ENCODE measurements at regions not wholly inside any gene's neighbourhood (a gene's known extent, or its start where the extent isn't known, plus 50 kb on each side); places are given as distances from the start of the nearest gene placed in this dataset.

DNA sequence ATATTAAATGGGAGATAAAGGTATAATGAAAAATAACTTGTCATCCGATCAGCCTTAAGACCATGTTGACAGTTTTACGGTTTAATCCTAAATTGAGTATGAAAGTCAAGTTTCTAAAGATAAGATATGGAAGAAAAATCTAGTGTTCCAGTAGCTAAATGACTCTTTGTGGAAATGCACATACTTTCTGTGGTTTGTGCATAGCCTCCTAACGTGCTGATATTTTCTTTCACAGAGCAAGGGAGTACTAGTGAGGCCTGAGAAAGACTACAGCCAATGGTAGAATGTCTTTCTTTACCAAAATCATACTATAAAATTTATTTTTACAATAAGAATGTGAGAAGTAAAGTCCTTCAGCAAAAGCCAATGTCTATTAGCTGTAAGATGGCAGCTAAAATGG lies 430.6 kb upstream of the RGMA start:
- TF ChIP-seq, protein P1, sequence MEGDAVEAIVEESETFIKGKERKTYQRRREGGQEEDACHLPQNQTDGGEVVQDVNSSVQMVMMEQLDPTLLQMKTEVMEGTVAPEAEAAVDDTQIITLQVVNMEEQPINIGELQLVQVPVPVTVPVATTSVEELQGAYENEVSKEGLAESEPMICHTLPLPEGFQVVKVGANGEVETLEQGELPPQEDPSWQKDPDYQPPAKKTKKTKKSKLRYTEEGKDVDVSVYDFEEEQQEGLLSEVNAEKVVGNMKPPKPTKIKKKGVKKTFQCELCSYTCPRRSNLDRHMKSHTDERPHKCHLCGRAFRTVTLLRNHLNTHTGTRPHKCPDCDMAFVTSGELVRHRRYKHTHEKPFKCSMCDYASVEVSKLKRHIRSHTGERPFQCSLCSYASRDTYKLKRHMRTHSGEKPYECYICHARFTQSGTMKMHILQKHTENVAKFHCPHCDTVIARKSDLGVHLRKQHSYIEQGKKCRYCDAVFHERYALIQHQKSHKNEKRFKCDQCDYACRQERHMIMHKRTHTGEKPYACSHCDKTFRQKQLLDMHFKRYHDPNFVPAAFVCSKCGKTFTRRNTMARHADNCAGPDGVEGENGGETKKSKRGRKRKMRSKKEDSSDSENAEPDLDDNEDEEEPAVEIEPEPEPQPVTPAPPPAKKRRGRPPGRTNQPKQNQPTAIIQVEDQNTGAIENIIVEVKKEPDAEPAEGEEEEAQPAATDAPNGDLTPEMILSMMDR (IDR thresholded peaks at IDR 0.05), result no peak
- ATAC-seq (no peak), DNase-seq (no peak)
- Histone ChIP-seq H3K4me3 (no peak overlapping the region), H3K36me3 (no peaks in the 10 kb centered on the region), H3K27ac (no peak overlapping the region), H3K27me3 (peaks cover 0 to 6% (median 0%) of the 10 kb centered on the region in 7 donors), H3K4me1 (peaks cover 0 to 14% (median 8%) of the 10 kb centered on the region in 9 donors), H3K9me3 (peaks cover 0 to 3% (median 0%) of the 10 kb centered on the region in 11 donors)
- intact Hi-C loops (cut with DNase I), result no loop called here
- WGBS, 2 donors, result 72 to 79% methylated on average over 3 of the region's 3 CpGs

DNA sequence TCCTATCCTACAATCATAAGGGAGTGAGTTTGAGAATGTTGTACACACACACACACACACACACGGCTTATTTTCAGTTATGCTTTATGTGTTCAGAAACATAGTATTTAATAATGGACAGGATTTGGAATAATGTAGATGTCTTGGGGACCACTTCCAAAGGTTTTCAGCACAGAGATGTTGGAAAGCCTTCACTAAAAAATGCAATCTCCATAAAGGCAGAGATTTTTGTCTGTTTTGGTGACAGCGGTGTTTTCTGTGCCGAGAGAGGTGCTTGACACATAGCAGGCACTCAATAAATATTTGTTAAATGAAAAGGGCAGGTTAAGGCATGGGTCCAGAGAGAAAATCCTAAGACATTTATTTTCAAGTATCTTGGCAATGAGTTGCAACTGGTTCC lies 428.2 kb upstream of the RGMA start:
- peaks cover 0 to 3% (median 0%) of the 10 kb centered on the region in 11 donors for H3K9me3 ChIP-seq
- no peak overlapping the region for H3K4me3 ChIP-seq
- no peaks in the 10 kb centered on the region for H3K36me3 ChIP-seq
- H3K4me1 ChIP-seq, result peaks cover 0 to 14% (median 8%) of the 10 kb centered on the region in 9 donors
- peaks cover 0 to 3% (median 0%) of the 10 kb centered on the region in 7 donors for H3K27me3 ChIP-seq
- ATAC-seq, result no peak
- intact Hi-C loops (cut with DNase I), result no loop called here
- no peak for DNase-seq
- 84 to 91% methylated on average over 3 of the region's 3 CpGs for WGBS, 2 donors
- no peak overlapping the region for H3K27ac ChIP-seq
- TF ChIP-seq, protein P1 (IDR thresholded peaks at IDR 0.05), result no peak

DNA sequence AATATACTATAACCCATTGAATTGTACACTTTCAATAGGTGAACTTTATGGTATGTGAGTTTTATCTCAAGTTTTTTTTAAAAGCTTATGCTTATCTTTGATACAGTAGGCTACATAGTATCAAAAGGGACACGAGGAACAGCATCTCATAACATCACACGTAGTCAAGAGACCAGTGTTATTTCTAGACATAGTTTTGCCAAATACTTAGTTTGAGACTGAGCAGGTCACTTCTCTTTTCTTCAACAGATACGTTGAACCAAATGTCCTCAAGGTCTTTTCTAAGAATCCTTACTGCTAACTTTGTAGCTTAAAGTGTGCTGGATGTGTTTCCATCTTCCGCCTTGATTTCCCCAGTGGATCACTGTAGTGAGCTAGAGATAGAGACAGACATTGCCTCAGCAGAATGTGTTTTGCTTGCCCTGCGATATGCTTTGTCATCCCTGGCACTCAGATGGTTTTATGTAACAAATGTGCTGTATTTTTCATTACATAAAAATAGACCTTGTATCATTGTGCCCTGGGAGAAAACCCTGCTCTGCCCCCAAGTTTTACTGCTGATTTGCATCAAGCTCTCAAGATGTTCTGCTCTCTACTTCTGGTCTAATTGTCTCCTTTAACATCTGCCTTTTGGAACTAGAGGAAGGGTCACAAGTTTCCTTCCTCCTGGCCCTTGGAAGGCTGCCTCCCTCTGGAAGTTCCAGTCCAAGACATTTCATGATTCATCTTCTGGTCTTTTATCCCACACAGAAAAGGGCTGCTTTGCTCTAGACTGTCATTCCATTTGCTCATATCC lies 426.4 kb upstream of the RGMA start:
- TF ChIP-seq, protein P1 (IDR thresholded peaks at IDR 0.05), result peak in 4 of 9 donors; percentile 18 to 35 (median 24)
- peak overlapping the region in 9 of 10 donors; percentile 2 to 73 (median 46) for H3K27ac ChIP-seq
- H3K9me3 ChIP-seq, result peaks cover 0 to 3% (median 0%) of the 10 kb centered on the region in 11 donors
- DNase-seq (peak in 1 of 2 donors; percentile 59), ATAC-seq (peak; percentile 76 to 93 (median 90))
- no peaks in the 10 kb centered on the region for H3K36me3 ChIP-seq
- no peak overlapping the region for H3K4me3 ChIP-seq
- H3K27me3 ChIP-seq, result peaks cover 0 to 3% (median 0%) of the 10 kb centered on the region in 7 donors
- intact Hi-C loops (cut with DNase I), result no loop called here
- 44 to 57% methylated on average over 5 of the region's 5 CpGs for WGBS, 2 donors
- H3K4me1 ChIP-seq, result peaks cover 0 to 14% (median 8%) of the 10 kb centered on the region in 9 donors

DNA sequence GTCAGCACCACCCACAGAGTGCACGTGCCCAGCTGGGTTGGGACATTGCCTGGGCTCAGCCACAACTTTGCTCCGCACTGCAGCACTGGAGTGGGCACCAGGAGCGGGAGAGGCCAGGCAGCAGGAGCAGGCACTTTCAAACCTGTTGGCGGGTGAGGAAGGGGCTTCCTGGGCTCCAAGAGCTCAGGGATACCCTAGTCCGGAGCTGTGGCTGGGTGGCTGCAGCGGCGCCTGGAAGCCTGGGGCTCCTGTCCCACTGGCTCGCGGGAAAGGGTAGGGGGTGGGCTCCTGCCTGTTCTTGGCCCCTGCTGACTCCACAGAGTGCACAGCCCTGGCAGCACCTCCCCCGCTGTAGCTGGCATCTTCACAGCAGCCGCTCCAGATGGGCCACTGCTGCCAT lies 417.6 kb upstream of the RGMA start:
- Histone ChIP-seq H3K4me3 (no peak overlapping the region), H3K36me3 (no peaks in the 10 kb centered on the region), H3K9me3 (peaks cover 0 to 8% (median 0%) of the 10 kb centered on the region in 11 donors), H3K27ac (no peak overlapping the region), H3K4me1 (no peaks in the 10 kb centered on the region), H3K27me3 (no peaks in the 10 kb centered on the region)
- intact Hi-C loops (cut with DNase I), result no loop called here
- TF ChIP-seq, protein P1 (IDR thresholded peaks at IDR 0.05), result no peak
- DNase-seq, result no peak
- no peak for ATAC-seq
- 89 to 90% methylated on average over 11 of the region's 11 CpGs for WGBS, 2 donors

Measured in heart right ventricle (tissue), 16 donors.